Gastrocnemius medialis (tissue), 4 donors: ENCODE measurements at regions not wholly inside any gene's neighbourhood (a gene's known extent, or its start where the extent isn't known, plus 50 kb on each side); places are given as distances from the start of the nearest gene placed in this dataset.

Source experiments
- ATAC-seq, 2 donors: fragments of 150-250 bp; one replicate each; pipeline ENCODE4 v1.9.1; 2016
- DNase-seq, 2 donors: peaks; one replicate each; pipeline ENCODE4 v3.0.0-alpha.2; 2019
- H3K27ac ChIP-seq, 4 donors: fragments of 200-600 bp; sonication (generic); 1 replicate in 1 of 4; 2 replicates in 3 of 4; pipeline ENCODE4 v1.5.1; 2016 to 2018; ENCODE audit warnings: mild to moderate bottlenecking in 2 of 4, moderate library complexity in 1 of 4
- H3K27me3 ChIP-seq, 3 donors: fragments of 200-600 bp; sonication (generic) in 2 of 3; 1 replicate in 1 of 3; 2 replicates in 2 of 3; pipeline versions ENCODE4 v1.5.1 to v1.6.0; 2016 to 2019; ENCODE audit warnings: mild to moderate bottlenecking in 1 of 3, moderate library complexity in 1 of 3
- H3K36me3 ChIP-seq, 2 donors: fragments of 200-600 bp; sonication (generic) in 1 of 2; one replicate each; pipeline ENCODE4 v1.5.1; 2017 to 2018
- H3K4me1 ChIP-seq, 2 donors: fragments of 200-600 bp; sonication (generic) in 1 of 2; one replicate each; pipeline ENCODE4 v1.5.1; 2016 to 2017; ENCODE audit warnings: mild to moderate bottlenecking in 2 of 2
- H3K4me3 ChIP-seq, 4 donors: fragments of 200-600 bp; sonication (generic) in 3 of 4; 1 replicate in 1 of 4; 2 replicates in 3 of 4; pipeline ENCODE4 v1.5.1; 2016 to 2019; ENCODE audit warnings: mild to moderate bottlenecking in 2 of 4
- H3K9me3 ChIP-seq, 3 donors: fragments of 200-600 bp; sonication (generic) in 2 of 3; 1 replicate in 1 of 3; 2 replicates in 2 of 3; pipeline ENCODE4 v1.5.1; 2016 to 2019
- POLR2A ChIP-seq, 2 donors: fragments of 450-650 bp; IDR thresholded peaks; one replicate each; pipeline ENCODE4 v1.6.1; 2017; ENCODE audit warnings: antibody characterized with exemption in 2 of 2, mild to moderate bottlenecking in 2 of 2, moderate library complexity in 2 of 2
- in situ Hi-C, 4 donors: fragments of 200-750 bp; cut with MboI; loops; one replicate each; pipeline versions ENCODE4 v1.15.0 to v1.8.0; 2017; ENCODE audit warnings: low sequenced_read_pairs in 4 of 4
- intact Hi-C: fragments of 100-400 bp; cut with DNase I; formaldehyde crosslinking; loops from one replicate; pipeline ENCODE4 v1.15.1; 2023; ENCODE audit warnings: low total_unique reads
- TF ChIP-seq, protein P1 (sequence below), 5 experiments: fragments of 450-650 bp in 3 of 5; fragments of 200-600 bp in 2 of 5; sonication (generic) in 2 of 5; IDR thresholded peaks in 4 of 5; conservative IDR thresholded peaks in 1 of 5; 1 replicate in 4 of 5; 2 replicates in 1 of 5; pipeline ENCODE4 v1.5.1; 2016 to 2019; ENCODE audit warnings: antibody characterized with exemption in 5 of 5, mild to moderate bottlenecking in 3 of 5, moderate library complexity in 3 of 5

DNA sequence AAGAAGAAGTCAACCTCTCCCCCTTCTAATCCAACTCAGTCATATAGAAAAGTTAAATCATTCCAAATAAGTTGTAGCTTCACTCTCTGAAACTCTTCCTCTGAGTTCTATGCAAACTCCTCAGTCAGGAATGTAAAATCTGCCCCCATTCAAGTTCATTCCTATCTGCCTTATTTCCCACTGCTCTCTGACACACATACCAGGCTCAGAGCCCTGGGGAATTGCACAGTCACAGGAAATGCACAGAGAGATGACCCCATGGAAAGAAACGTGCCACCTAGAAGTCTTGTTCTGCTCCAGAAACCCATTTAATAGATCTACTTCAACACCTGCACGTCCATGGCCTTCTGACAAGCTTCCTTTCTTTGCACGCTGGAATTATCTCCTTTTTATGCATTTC, 236.0 kb upstream of the VCX3A start:
- Histone ChIP-seq H3K4me3 (no peak overlapping the region), H3K36me3 (no peaks in the 10 kb centered on the region), H3K9me3 (no peaks in the 10 kb centered on the region), H3K27ac (no peak overlapping the region), H3K4me1 (no peaks in the 10 kb centered on the region), H3K27me3 (no peaks in the 10 kb centered on the region)
- ATAC-seq (no peak), DNase-seq (no peak)
- intact Hi-C loops (no loop called here), in situ Hi-C loops (no loop called here)
- no peak for TF ChIP-seq POLR2A (IDR thresholded peaks at IDR 0.05)
- TF ChIP-seq, protein P1, sequence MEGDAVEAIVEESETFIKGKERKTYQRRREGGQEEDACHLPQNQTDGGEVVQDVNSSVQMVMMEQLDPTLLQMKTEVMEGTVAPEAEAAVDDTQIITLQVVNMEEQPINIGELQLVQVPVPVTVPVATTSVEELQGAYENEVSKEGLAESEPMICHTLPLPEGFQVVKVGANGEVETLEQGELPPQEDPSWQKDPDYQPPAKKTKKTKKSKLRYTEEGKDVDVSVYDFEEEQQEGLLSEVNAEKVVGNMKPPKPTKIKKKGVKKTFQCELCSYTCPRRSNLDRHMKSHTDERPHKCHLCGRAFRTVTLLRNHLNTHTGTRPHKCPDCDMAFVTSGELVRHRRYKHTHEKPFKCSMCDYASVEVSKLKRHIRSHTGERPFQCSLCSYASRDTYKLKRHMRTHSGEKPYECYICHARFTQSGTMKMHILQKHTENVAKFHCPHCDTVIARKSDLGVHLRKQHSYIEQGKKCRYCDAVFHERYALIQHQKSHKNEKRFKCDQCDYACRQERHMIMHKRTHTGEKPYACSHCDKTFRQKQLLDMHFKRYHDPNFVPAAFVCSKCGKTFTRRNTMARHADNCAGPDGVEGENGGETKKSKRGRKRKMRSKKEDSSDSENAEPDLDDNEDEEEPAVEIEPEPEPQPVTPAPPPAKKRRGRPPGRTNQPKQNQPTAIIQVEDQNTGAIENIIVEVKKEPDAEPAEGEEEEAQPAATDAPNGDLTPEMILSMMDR (IDR thresholded peaks at IDR 0.05 in 4 of 5, conservative IDR thresholded peaks at IDR 0.05 in 1 of 5): no peak

DNA sequence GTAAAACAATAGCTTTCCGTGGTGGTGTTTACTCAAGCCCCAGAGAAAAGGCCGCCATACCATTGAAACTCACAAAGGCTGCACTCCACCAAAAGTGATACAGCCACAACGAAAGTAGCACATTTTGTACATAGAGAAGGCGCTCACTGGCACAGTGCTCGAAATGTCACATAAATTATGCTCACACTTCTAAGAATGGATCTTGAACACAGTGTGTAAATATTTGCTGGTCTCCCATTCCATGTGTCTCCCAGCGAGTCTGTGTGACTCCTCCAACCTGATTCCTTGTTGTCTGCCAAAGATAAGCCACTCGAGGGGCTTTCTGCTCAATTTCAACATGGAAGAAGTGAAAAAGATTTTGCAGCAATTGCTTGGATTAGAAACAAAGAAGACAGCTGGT, 234.0 kb upstream of the VCX3A start:
- Histone ChIP-seq H3K4me3 (no peak overlapping the region), H3K27me3 (no peaks in the 10 kb centered on the region), H3K27ac (no peak overlapping the region), H3K4me1 (no peaks in the 10 kb centered on the region), H3K9me3 (no peaks in the 10 kb centered on the region), H3K36me3 (no peaks in the 10 kb centered on the region)
- in situ Hi-C loops: no loop called here
- DNase-seq (no peak), ATAC-seq (no peak)
- TF ChIP-seq POLR2A (IDR thresholded peaks at IDR 0.05): no peak
- TF ChIP-seq, protein P1 (IDR thresholded peaks at IDR 0.05 in 4 of 5, conservative IDR thresholded peaks at IDR 0.05 in 1 of 5): no peak
- intact Hi-C loops: no loop called here

DNA sequence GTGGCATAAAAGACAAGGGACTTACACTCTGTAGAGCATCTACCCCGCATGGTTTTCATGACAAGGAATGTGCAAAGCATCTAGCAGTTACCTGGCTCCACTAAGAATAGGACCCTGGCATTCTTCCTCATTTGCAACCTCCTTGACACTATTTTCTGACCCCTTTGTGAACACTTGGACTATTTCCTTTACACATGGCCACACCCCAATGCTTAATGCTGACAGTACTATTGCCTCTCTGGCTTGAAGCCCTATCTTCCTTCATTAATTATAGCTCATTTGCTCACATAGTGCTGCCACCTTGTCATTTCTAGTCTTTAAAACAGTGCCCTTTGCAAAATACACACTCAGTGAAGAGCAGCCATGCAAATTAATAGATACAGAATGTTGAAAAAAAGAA, 226.3 kb upstream of the VCX3A start:
- no peak for ATAC-seq
- in situ Hi-C loops: no loop called here

DNA sequence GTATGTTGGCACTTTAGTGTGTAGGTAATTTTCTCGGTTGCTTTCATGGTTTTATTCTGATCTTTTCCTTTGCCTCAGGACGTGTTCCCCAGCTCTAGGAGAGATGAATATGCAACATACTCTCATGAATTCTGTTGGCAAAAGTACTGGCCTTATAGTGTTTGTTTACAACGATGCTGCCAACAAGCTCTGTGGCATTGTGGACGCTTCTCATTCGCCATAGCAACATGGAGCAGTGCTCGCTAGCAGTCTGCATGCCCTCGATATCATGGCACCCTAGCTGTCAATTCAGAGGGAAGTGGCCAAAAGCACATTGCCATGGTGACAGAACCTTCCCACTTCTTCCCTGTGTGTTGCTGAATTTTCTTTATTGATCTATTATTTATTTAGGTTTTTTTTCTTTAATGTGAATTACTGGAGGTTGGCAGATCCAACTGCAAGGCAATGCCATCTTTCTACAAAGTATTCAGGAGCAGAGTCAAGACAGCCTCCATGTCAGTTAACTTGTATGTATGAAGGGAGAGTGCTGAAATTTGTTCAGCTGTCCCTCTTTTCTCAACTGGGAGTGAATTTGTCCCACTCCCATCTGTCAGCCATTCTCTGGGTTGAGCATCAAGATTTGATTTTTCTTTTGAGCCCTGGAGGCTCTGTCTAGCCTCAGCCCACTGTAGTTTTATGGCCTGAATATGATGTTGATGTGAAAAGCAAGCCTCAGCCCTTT, 224.9 kb upstream of the VCX3A start:
- no peak overlapping the region for H3K27ac ChIP-seq
- DNase-seq (no peak), ATAC-seq (no peak)
- in situ Hi-C loops: no loop called here
- no peaks in the 10 kb centered on the region for H3K27me3 ChIP-seq
- no peaks in the 10 kb centered on the region for H3K36me3 ChIP-seq
- no peaks in the 10 kb centered on the region for H3K9me3 ChIP-seq
- no peak overlapping the region for H3K4me3 ChIP-seq
- intact Hi-C loops: no loop called here
- no peaks in the 10 kb centered on the region for H3K4me1 ChIP-seq
- TF ChIP-seq, protein P1 (IDR thresholded peaks at IDR 0.05 in 4 of 5, conservative IDR thresholded peaks at IDR 0.05 in 1 of 5): no peak
- TF ChIP-seq POLR2A (IDR thresholded peaks at IDR 0.05): no peak

More for the DNA sequence above, 226.3 kb upstream of the VCX3A start:
- Histone ChIP-seq H3K27me3 (no peaks in the 10 kb centered on the region), H3K4me3 (no peak overlapping the region), H3K9me3 (no peaks in the 10 kb centered on the region), H3K27ac (no peak overlapping the region), H3K4me1 (no peaks in the 10 kb centered on the region), H3K36me3 (no peaks in the 10 kb centered on the region)
- TF ChIP-seq, protein P1 (IDR thresholded peaks at IDR 0.05 in 4 of 5, conservative IDR thresholded peaks at IDR 0.05 in 1 of 5): no peak
- no peak for TF ChIP-seq POLR2A (IDR thresholded peaks at IDR 0.05)
- intact Hi-C loops: no loop called here
- no peak for DNase-seq

- DNase-seq (no peak), ATAC-seq (no peak)
- H3K27me3 ChIP-seq: no peaks in the 10 kb centered on the region
- H3K27ac ChIP-seq: no peak overlapping the region
- H3K4me1 ChIP-seq: no peaks in the 10 kb centered on the region
- no peak overlapping the region for H3K4me3 ChIP-seq
- no peaks in the 10 kb centered on the region for H3K9me3 ChIP-seq
- intact Hi-C loops (no loop called here), in situ Hi-C loops (no loop called here)
- H3K36me3 ChIP-seq: no peaks in the 10 kb centered on the region
- TF ChIP-seq POLR2A (IDR thresholded peaks at IDR 0.05): no peak
- TF ChIP-seq, protein P1 (IDR thresholded peaks at IDR 0.05 in 4 of 5, conservative IDR thresholded peaks at IDR 0.05 in 1 of 5): no peak
These were observed 223.3 kb upstream of the VCX3A start for GRCh38 chrX:6758234-6758633.
